GM12864 (cell line): ENCODE measurements at regions not wholly inside any gene's neighbourhood (a gene's known extent, or its start where the extent isn't known, plus 50 kb on each side); places are given as distances from the start of the nearest gene placed in this dataset.

Experiments used
- DNase-seq: peaks from one replicate; pipeline ENCODE4 v3.0.0-alpha.2; 2011; ENCODE audit warnings: low read depth
- H3K4me3 ChIP-seq: 2 replicates; pipeline ENCODE4 v1.5.1; 2011; ENCODE audit warnings: mild to moderate bottlenecking, low read depth, low read length, control low read depth
- TF ChIP-seq, protein P1 (sequence below): IDR thresholded peaks from 2 replicates; pipeline ENCODE4 v1.5.1; 2011; ENCODE audit warnings: low read depth, mild to moderate bottlenecking, moderate library complexity, low read length, control low read depth, inconsistent platforms; ENCODE audit errors: missing control alignments

DNA sequence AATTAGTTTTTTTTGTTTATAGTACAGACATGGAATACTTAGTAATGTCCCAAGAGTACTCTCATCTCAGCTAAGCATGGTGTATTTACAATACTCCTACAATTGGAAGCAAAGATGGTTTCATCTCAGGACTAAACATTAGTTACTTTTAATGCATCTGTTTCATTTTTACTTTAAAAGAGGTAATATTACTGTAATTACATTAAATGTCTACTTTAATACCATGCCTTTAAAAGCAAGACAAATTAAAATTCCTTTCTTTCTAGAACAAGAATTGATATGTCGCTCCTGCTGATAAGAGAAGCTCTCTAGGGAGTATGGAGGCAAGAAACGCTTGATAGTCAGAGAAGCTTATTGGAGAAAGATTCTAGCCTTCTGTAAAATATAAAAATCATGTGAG, 284.9 kb upstream of the ADAMTS5 start:
- DNase-seq = no peak
- TF ChIP-seq, protein P1, sequence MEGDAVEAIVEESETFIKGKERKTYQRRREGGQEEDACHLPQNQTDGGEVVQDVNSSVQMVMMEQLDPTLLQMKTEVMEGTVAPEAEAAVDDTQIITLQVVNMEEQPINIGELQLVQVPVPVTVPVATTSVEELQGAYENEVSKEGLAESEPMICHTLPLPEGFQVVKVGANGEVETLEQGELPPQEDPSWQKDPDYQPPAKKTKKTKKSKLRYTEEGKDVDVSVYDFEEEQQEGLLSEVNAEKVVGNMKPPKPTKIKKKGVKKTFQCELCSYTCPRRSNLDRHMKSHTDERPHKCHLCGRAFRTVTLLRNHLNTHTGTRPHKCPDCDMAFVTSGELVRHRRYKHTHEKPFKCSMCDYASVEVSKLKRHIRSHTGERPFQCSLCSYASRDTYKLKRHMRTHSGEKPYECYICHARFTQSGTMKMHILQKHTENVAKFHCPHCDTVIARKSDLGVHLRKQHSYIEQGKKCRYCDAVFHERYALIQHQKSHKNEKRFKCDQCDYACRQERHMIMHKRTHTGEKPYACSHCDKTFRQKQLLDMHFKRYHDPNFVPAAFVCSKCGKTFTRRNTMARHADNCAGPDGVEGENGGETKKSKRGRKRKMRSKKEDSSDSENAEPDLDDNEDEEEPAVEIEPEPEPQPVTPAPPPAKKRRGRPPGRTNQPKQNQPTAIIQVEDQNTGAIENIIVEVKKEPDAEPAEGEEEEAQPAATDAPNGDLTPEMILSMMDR = no peak
- H3K4me3 ChIP-seq = no peak overlapping the region

DNA sequence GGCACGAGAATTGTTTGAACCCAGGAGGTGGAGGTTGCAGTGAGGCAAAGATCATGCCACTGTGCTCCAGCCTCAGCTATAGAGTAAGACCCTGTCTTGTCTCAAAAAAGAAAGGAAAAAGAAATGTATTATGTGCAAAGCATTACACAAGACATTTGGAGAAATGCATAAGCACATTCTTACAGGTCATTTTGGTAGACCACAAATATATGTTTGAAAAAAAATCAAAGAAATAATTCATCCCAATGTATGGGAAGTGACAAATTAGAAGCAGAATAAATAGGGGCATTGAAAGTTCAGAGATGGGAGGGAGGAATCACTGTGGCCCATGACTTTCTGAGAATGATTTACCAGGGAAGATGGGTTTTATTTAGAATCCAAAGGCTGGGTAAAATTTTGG, 283.5 kb upstream of the ADAMTS5 start:
- no peak overlapping the region for H3K4me3 ChIP-seq
- TF ChIP-seq, protein P1 = no peak
- DNase-seq = no peak

DNA sequence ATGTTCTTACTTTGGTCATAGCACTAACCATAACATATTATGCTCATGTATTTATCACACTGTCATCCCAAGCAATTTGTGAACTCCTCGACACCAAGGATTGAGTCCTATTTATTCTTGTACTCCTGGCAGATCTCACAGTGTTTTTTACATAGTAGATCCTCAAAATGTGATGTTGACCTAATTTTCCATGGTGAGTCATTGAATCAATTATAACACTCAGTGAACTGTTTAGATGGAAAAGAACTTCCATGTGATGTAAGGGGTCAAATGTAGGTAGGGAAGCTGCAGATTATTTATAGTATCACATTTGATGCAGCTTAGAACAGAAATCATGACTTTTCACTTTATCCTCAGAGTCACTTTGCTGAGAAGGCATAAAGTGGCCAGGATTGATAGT, 281.9 kb upstream of the ADAMTS5 start:
- TF ChIP-seq, protein P1 = no peak
- no peak overlapping the region for H3K4me3 ChIP-seq
- DNase-seq = no peak

DNA sequence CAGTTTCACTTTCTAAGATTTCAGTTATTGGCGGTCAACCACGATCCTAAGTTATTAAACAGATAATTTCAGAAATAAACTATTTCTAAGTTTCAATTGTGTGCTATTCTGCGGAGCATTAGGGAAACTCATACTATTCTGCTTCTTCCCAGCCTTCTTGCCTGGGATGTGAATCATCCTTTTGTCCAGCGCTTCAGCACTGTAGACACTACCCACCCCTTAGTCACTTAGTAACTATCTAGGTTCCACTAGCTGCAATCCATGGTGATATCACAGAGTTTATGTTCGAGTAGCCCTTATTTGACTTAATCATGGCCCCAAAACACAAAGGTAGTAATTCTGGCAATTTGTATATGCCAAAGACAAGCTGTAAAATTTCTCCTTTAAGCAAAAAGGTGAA, 279.9 kb upstream of the ADAMTS5 start:
- no peak for DNase-seq
- H3K4me3 ChIP-seq = no peak overlapping the region
- TF ChIP-seq, protein P1 = no peak

DNA sequence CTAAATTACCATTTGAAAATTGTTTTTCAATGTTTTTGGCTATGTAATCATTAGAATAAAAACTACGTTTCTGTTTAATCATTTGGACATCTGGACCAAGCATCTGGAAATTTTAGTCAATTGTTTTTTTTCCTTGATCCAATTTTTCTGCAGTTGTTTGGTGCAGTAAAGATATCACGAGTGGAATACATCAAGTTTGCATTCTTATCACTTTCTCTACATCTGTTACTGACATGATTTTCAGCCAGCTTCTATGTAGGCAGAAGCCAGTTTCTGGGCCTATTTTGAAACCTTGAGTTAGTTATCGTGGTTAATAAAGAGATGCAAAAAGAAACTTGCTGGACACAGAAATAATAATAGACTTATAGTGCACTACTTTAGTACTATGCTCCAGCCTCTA, 277.9 kb upstream of the ADAMTS5 start:
- DNase-seq = no peak
- TF ChIP-seq, protein P1 = no peak
- H3K4me3 ChIP-seq = no peak overlapping the region

DNA sequence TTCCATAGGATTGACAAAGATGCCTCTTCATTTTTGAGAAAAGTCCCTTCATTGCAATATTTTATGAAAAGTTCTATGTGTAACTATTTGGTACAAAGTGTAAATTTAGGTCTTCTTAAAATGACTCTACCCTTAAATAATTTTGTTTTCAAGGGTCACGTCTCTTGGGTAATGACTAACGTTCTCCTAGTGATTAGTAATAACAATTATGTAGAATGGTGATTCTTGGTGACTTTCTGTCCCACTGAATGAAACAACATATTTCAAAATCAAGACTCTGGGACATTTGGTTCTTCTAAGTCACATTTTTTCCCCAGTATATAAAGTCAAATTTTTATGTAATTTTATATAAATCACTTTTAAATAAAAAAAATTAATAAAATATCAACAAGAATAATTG, 277.5 kb upstream of the ADAMTS5 start:
- H3K4me3 ChIP-seq = no peak overlapping the region
- no peak for DNase-seq
- TF ChIP-seq, protein P1 = no peak

DNA sequence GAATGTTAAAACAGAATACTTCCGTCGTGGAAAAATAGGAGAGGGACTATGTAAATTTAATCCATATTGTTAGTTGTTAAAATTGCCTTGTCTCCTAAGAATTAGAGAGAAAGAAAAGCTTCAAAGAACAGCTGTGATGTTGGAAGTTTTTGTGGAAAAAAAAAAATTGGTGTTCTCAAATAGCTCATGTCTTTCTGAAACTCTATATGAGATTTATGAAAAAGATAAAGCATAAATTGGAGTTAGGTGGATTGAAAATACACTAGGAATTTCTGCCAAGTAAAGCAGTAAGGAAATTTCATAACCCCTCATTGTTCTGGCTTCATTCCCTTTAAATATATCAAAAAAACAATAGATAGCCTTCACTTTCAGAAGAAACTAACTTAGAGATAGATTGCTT, 274.0 kb upstream of the ADAMTS5 start:
- no peak for DNase-seq
- TF ChIP-seq, protein P1 = no peak
- H3K4me3 ChIP-seq = no peak overlapping the region
